ENCODE measurements at regions not wholly inside any gene's neighbourhood (a gene's known extent, or its start where the extent isn't known, plus 50 kb on each side); places are given as distances from the start of the nearest gene placed in this dataset.

DNA sequence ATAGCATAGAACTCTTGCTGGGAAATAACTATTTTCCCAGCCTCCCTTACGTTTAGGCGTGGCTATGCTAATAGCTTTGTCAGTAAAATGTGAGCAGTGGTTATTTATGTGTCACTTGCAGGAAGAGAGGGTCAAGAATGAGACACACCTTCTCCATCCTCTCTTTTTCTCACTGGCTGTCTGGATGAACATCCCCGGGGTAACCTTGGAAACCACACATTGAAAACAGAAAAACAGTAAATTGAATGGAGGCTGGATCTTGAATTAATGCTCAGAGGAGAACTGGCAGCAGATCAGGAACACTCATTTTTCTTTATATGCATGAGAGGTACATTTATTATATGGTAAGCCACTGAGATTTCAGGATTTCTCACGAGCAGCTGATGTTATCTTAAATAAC lies 127.6 kb downstream of the DNAJB9 start:
- H3K4me3 ChIP-seq (ENCODE audit: low read depth, low read length): no peak overlapping the region
- TF ChIP-seq, protein P1, sequence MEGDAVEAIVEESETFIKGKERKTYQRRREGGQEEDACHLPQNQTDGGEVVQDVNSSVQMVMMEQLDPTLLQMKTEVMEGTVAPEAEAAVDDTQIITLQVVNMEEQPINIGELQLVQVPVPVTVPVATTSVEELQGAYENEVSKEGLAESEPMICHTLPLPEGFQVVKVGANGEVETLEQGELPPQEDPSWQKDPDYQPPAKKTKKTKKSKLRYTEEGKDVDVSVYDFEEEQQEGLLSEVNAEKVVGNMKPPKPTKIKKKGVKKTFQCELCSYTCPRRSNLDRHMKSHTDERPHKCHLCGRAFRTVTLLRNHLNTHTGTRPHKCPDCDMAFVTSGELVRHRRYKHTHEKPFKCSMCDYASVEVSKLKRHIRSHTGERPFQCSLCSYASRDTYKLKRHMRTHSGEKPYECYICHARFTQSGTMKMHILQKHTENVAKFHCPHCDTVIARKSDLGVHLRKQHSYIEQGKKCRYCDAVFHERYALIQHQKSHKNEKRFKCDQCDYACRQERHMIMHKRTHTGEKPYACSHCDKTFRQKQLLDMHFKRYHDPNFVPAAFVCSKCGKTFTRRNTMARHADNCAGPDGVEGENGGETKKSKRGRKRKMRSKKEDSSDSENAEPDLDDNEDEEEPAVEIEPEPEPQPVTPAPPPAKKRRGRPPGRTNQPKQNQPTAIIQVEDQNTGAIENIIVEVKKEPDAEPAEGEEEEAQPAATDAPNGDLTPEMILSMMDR (IDR thresholded peaks at IDR 0.05; ENCODE audit: borderline replicate concordance, insufficient read depth, low read depth, low read length): no peak

DNA sequence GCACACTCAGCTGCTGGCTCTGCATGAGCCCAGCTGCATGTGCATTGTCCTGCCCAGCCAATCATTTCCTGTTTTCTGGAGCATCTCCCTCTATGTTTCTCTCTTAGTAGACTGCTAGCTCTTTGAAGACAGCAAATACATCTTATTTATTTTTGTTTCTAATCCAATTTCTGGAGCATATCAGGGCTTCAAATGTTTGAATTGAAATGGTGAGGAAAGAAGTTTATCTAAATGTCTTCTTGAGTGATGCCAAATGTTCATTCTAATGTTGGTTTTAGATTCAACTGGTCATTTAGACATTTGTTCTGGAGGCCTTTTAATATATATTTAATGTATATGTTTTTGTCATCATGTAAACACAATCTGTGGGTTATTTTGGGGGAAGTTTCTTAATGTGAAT lies 141.9 kb downstream of the DNAJB9 start:
- no peak overlapping the region for H3K4me3 ChIP-seq (ENCODE audit: low read depth, low read length)
- TF ChIP-seq, protein P1 (IDR thresholded peaks at IDR 0.05; ENCODE audit: borderline replicate concordance, insufficient read depth, low read depth, low read length): no peak

GRCh38 chr7:108716783-108717182 lies 147.1 kb downstream of the DNAJB9 start:
- no peak overlapping the region for H3K4me3 ChIP-seq (ENCODE audit: low read depth, low read length)
- TF ChIP-seq, protein P1 (IDR thresholded peaks at IDR 0.05; ENCODE audit: borderline replicate concordance, insufficient read depth, low read depth, low read length): no peak

GRCh38 chr7:108717781-108718180 lies 148.1 kb downstream of the DNAJB9 start:
- TF ChIP-seq, protein P1 (IDR thresholded peaks at IDR 0.05; ENCODE audit: borderline replicate concordance, insufficient read depth, low read depth, low read length): no peak
- no peak overlapping the region for H3K4me3 ChIP-seq (ENCODE audit: low read depth, low read length)

GRCh38 chr7:108719631-108720030 lies 150.0 kb downstream of the DNAJB9 start:
- TF ChIP-seq, protein P1 (IDR thresholded peaks at IDR 0.05; ENCODE audit: borderline replicate concordance, insufficient read depth, low read depth, low read length): no peak
- H3K4me3 ChIP-seq (ENCODE audit: low read depth, low read length): no peak overlapping the region

DNA sequence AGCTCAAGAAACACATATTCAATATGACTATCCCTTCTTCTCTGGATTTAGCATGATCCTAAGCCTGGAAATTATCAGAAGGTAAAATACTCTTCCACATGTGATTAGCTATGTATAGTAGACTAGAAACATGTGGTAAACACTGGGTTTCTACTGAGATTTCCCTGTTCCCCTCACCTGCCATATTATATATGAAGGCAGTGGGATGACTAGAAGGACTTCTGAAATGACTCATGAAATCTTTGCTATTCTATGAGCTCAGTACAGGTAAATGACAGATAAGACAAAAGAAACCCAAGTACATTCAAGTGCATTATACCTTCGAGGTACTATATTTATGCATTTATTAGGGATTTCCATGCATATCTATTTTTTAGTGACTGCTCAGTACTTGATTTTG lies 152.9 kb downstream of the DNAJB9 start:
- H3K4me3 ChIP-seq (ENCODE audit: low read depth, low read length): no peak overlapping the region
- TF ChIP-seq, protein P1 (IDR thresholded peaks at IDR 0.05; ENCODE audit: borderline replicate concordance, insufficient read depth, low read depth, low read length): no peak

DNA sequence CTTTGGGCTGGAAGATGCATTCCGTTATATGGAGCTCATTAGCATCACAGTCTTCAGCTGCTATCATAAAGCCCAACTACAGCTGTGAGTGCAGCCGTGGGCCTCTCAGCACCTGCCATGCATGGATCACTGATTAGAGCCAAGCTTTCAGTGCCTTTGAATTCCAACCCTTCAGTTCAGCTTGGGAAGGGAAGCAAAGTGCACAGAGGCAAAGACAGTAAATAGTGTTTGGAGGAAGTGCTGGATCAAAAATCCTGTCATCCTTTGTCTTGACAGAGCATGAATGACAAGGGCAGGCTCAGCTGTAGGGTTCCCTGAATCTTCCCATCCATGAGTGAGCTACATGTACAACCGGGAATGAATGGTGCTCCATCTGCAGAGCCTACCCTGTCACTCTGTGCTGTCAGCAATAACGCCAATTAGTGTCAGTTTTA lies 153.7 kb downstream of the DNAJB9 start:
- H3K4me3 ChIP-seq (ENCODE audit: low read depth, low read length): no peak overlapping the region
- TF ChIP-seq, protein P1 (IDR thresholded peaks at IDR 0.05; ENCODE audit: borderline replicate concordance, insufficient read depth, low read depth, low read length): no peak

All from GM12875 (cell line).